ENCODE measurements at regions not wholly inside any gene's neighbourhood (a gene's known extent, or its start where the extent isn't known, plus 50 kb on each side); places are given as distances from the start of the nearest gene placed in this dataset.

DNA sequence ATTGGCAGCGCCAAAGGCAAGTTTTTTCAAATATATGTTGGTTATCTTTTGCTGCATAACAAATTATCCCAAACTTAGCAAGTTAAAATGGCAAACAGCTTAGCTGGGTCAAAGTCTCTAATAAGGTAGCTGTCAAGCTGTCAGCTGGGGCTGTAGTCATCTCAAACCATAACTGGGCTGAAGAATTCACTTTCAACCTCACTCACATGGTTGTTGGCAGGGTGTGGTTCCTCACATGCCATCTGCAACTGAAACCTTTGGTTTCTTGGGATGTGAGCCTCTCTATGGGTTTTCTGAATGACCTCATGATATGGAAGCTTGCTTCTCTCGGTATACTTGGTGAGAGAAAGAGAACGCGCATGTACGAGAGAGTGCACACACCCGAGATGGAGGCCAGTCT, 125.4 kb downstream of the LRIG3 start:
- DNase-seq = no peak

GRCh38 chr12:58795825-58796224, 124.5 kb downstream of the LRIG3 start:
- no peak for DNase-seq

GRCh38 chr12:58801986-58802385, 118.3 kb downstream of the LRIG3 start:
- no peak for DNase-seq

DNA sequence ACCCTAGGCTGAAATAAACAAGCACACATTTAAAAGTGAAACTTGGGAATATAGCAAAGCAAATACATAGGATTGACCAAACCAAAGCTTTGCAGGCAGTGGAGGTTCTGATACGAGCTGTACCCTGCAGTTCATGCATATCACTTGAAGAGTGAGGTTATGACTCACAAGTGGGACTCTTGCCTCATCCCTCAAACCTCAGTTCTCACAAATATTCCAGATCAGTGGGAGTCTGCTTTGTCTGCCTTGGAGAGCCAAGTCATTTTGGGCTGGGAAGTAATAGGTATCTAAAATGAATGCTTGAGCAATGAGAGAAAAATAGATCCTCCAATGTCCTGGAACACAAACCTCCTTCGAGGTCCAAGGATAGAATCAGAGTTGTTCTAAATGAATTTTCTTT, 116.4 kb downstream of the LRIG3 start:
- DNase-seq = peak; percentile 42

DNA sequence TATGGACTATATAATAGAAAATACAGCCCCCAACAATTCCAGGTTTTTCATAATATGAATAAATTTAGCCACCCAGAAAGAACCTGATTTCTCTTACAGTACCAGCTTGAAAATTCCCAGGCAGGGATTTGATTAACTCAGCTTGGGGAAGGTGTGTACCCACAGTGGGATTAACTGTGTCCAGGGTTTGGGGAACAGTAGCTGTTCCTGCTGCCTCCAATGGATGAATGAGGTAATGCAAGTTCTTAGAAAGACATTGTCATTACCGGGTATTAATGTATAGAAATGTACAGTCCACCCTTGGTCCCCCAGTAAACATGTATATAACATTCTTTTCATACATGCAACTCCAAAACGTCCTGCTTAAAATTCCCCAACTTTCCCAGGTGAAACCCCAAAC, 115.6 kb downstream of the LRIG3 start:
- no peak for DNase-seq

GRCh38 chr12:58809064-58809607, 111.2 kb downstream of the LRIG3 start:
- no peak for DNase-seq

DNA sequence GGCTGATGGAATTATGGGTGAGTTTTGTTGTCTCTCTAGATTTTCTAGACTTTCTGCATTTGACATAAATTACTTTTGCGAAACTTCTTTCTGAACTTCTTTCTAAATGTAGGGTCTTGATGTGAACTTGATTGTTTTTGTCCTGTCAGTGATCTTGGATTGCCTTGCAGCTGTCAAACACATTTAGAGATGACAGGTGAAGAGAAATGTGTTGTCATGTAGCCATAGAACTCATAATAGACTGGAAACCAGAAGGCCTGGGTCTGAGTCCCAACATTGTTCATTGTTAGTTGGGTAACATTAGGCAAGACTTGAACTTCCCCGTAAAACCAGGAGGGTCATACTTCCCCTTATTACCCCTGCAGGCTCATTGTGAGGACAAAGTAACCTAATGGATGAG, 109.0 kb downstream of the LRIG3 start:
- DNase-seq = no peak

DNA sequence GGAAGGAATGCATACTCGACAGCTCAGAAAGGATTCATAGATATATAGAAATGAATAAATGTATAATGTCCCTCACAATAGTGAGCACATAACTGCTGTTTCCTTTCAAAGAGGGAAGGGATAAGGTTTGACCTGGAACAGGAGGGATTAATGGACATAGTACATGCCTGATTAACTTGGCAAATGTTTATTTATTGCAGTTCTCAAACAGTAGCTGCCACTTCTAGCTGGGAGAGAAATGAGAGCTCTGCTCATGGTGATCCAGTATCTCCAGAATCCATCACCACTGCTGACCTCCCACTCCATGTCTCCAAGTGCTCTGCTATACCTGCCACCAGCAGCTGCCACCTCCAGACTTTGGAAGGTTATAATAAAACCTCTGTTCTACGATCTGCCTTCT, 108.1 kb downstream of the LRIG3 start:
- DNase-seq = no peak

DNA sequence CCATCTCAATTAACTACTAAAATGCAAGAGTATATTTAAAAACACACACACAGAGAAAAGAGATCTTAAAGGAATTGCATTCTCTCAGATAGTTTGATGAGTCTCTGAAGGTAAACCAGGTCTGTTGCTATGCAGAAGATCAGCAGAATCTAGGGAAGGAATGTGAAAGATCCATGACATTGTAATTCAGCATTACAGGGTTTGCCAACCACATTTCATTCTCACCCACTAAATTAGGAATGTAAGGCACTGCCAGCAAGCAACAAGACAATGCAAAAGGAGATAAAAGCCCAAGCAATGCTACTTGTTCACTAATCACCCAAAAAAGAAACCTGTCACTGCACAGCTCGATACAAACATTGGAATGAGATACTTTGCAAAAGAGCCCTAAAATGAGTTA, 106.3 kb downstream of the LRIG3 start:
- no peak for DNase-seq

DNA sequence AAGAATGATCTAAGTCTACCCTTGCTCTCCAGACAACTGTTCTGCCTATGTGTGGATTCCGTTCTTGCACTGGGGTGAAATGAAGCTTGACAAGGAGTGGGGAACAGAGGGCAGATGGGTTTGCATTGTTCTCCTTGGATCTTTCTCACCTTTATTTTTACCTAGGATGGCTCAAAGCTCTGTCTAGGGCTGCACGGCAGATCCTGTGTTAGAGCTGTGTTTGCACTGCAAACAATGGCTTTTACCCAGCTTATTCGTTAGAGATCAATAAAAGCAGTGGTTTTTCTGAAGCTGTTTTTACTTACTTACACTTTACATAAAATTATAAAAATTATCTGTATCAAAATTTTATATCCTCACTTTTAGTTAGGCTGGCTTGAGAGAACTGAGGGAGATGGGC, 105.1 kb downstream of the LRIG3 start:
- no peak for DNase-seq

DNA sequence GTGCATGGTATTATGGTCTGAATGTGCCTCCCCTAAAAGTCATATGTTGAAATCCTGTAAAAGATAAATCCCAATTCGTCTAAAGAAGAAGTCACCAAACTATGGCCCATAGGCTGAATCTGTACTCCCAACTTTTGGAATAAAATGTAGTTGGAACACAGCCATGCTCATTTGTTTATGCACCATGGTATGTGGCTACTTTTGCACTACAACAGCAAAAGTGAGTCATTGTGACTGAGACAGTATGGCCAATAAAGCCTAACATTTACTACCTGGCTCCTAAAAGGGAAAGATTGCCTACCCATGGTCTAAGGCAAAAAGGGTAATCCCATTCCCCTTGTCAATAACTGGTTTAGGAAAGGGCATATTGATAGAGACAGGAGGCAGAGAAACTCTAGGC, 101.8 kb downstream of the LRIG3 start:
- DNase-seq = no peak

- no peak for DNase-seq
Measured at GRCh38 chr12:58819345-58819744, 101.0 kb downstream of the LRIG3 start.

- no peak for DNase-seq
Measured at GRCh38 chr12:58819985-58820384, 100.3 kb downstream of the LRIG3 start.
